Panc1 (cell line): ENCODE measurements at regions not wholly inside any gene's neighbourhood (a gene's known extent, or its start where the extent isn't known, plus 50 kb on each side); places are given as distances from the start of the nearest gene placed in this dataset.

ENCODE experiments used
- CTCF ChIP-seq: fragments of 450-650 bp; IDR thresholded peaks from 2 replicates; pipeline ENCODE4 v1.5.1; 2017; ENCODE audit warnings: mild to moderate bottlenecking
- POLR2AphosphoS5 ChIP-seq: IDR thresholded peaks from 2 replicates; pipeline ENCODE4 v1.6.1; 2012; ENCODE audit warnings: mild to moderate bottlenecking, low read depth, low read length, moderate library complexity
- REST ChIP-seq, 2 experiments: IDR thresholded peaks; 2 replicates each; pipeline ENCODE4 v1.6.1; 2011 to 2012; ENCODE audit warnings: low read depth in 2 of 2, control low read depth in 1 of 2, low read length in 1 of 2, mild to moderate bottlenecking in 1 of 2, moderate library complexity in 1 of 2; ENCODE audit not compliant: insufficient read depth in 1 of 2

GRCh38 chr3:163364717-163365116, 1713.6 kb downstream of the SI start:
- TF ChIP-seq CTCF (no peak), POLR2AphosphoS5 (no peak), REST (IDR thresholded peaks at IDR 0.05; ENCODE audit: insufficient read depth in 1 of 2, low read depth in 2 of 2, low read length in 1 of 2) (no peak)
